Lower leg skin (tissue), 4 donors: ENCODE measurements at regions not wholly inside any gene's neighbourhood (a gene's known extent, or its start where the extent isn't known, plus 50 kb on each side); places are given as distances from the start of the nearest gene placed in this dataset.

Source experiments
- DNase-seq, 2 donors: peaks; one replicate each; pipeline ENCODE4 v3.0.0-alpha.2; 2019; ENCODE audit warnings: low spot score in 2 of 2
- H3K4me3 ChIP-seq: fragments of 200-600 bp; sonication (generic); 2 replicates; pipeline ENCODE4 v1.5.1; 2017; ENCODE audit warnings: mild to moderate bottlenecking, low read depth; ENCODE audit not compliant: poor library complexity, severe bottlenecking
- POLR2A ChIP-seq, 2 donors: fragments of 450-650 bp; IDR thresholded peaks; one replicate each; pipeline ENCODE4 v1.6.1; 2016 to 2017; ENCODE audit warnings: antibody characterized with exemption in 2 of 2, mild to moderate bottlenecking in 1 of 2, moderate library complexity in 1 of 2
- WGBS, 2 donors: methylation state at CpG; one replicate each; pipeline ENCODE4 v1.1.5; 2018; 5-methylcytosine and 5-hydroxymethylcytosine counted together
- intact Hi-C: fragments of 100-400 bp; cut with DNase I; formaldehyde crosslinking; loops from one replicate; pipeline ENCODE4 v1.15.0; 2023; ENCODE audit warnings: low total_unique reads
- TF ChIP-seq, protein P1 (sequence below), 3 donors: fragments of 450-650 bp; IDR thresholded peaks; one replicate each; pipeline ENCODE4 v1.5.1; 2016; ENCODE audit warnings: antibody characterized with exemption in 3 of 3, mild to moderate bottlenecking in 3 of 3, moderate library complexity in 2 of 3

DNA sequence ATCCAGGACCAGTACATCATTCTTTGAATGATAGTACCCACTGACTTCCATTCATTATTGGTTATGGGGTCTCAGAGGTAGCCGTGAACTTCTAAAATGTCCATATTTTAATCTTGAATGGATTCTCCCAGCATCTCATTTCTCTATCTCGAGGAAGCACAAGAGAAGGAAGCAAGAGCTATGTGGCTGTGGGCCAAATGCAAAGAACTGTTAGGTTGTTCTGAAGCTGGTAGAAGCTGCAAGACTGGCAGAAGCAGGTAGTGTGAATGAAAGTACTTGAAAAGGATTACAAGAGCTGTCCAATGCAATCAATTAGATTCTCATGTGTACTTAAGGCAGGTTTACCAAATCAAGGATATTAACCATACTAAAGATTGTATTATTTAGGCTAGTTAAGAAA lies 1131.8 kb downstream of the GRIK2 start:
- intact Hi-C loops: no loop called here

DNA sequence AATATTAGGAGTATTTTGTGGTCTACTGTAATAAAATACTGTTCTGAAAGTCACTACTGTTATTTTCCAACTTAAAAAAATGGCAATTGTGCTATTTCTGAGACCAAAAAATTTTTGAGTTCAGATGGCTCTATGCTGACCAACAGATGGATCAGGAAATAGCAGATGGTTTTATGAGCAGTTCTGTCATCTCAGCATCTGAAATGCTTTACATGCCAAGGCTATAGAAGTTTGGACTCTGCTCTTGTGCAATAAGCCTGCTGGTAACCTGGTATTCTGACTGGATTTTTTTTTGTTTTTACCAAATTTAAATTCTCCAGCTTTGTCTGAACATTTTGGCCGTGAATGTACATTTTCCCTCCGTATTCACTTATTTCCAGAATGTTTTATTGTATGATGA lies 1127.5 kb downstream of the GRIK2 start:
- no peak for TF ChIP-seq POLR2A (IDR thresholded peaks at IDR 0.05)
- intact Hi-C loops: no loop called here
- 55 to 60% methylated on average over 2 of the region's 2 CpGs for WGBS, 2 donors
- H3K4me3 ChIP-seq: no peak overlapping the region
- DNase-seq: no peak

More for the DNA sequence above, 1131.8 kb downstream of the GRIK2 start:
- 73 to 75% methylated on average over 2 of the region's 2 CpGs for WGBS, 2 donors
- no peak overlapping the region for H3K4me3 ChIP-seq
- no peak for DNase-seq
- no peak for TF ChIP-seq POLR2A (IDR thresholded peaks at IDR 0.05)
- TF ChIP-seq, protein P1, sequence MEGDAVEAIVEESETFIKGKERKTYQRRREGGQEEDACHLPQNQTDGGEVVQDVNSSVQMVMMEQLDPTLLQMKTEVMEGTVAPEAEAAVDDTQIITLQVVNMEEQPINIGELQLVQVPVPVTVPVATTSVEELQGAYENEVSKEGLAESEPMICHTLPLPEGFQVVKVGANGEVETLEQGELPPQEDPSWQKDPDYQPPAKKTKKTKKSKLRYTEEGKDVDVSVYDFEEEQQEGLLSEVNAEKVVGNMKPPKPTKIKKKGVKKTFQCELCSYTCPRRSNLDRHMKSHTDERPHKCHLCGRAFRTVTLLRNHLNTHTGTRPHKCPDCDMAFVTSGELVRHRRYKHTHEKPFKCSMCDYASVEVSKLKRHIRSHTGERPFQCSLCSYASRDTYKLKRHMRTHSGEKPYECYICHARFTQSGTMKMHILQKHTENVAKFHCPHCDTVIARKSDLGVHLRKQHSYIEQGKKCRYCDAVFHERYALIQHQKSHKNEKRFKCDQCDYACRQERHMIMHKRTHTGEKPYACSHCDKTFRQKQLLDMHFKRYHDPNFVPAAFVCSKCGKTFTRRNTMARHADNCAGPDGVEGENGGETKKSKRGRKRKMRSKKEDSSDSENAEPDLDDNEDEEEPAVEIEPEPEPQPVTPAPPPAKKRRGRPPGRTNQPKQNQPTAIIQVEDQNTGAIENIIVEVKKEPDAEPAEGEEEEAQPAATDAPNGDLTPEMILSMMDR (IDR thresholded peaks at IDR 0.05): no peak

DNA sequence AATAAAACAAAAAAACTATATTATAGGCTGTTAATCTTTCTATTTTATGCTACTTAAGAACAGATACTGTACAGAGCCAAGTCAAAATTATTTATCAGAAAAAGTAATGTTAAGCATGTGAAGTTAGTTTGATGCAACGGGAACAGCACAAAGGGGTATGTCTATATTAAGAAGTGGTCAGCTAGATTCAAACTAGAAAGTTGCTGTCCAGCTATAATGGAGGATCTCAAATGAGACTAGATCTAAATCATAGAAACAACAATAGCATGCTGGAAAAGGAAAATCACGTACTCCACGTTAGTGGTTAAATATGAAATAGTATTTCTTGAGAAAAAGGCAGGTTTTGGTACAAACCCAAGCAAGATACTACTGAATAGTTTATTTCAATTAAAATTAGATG lies 1124.0 kb downstream of the GRIK2 start:
- intact Hi-C loops: no loop called here
- no peak overlapping the region for H3K4me3 ChIP-seq
- TF ChIP-seq, protein P1 (IDR thresholded peaks at IDR 0.05): no peak
- TF ChIP-seq POLR2A (IDR thresholded peaks at IDR 0.05): no peak
- WGBS, 2 donors: 84 to 89% methylated on average over 3 of the region's 3 CpGs
- DNase-seq: no peak

DNA sequence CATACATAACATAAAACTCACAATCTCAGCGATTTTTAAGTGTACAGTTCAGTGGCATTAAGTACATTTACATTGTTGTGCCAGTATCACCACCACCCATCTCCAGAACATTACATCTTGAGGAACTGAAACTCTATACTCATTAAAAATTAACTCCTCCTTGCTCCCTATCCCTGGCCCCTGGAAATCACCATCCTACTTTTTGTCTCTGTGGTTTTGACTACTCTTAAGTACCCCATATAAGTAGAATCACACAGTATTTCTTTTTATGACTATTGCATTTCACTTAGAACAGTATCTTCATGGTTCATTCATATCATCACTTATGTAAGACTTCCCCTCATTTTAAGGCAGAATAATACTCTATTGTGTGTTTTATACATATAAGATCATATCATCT lies 1108.1 kb downstream of the GRIK2 start:
- no peak for DNase-seq
- H3K4me3 ChIP-seq: no peak overlapping the region
- WGBS, 2 donors: 68 to 79% methylated on average over 1 of the region's 1 CpG
- TF ChIP-seq, protein P1 (IDR thresholded peaks at IDR 0.05): no peak
- no peak for TF ChIP-seq POLR2A (IDR thresholded peaks at IDR 0.05)
- intact Hi-C loops: no loop called here

DNA sequence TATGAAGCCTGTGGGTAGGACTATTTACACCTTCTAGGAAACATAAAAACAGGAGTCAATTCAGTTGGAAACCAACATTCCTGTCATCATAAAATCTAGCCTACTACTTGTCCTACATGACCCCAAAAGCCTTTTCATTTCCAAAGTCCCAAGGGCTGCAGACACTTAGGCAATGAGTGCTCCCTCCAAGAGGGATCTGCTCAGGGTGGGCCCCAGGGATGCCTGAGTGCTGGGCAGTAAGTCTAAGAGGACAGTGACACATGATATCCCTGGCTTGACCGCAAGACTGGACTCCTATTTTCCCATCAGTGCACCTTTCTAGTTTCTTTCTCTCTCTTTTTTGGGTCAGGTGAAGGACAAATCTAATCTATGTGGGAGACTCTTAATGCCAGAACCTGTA lies 1101.3 kb downstream of the GRIK2 start:
- WGBS, 2 donors: 73 to 95% methylated on average over 1 of the region's 1 CpG
- no peak for TF ChIP-seq POLR2A (IDR thresholded peaks at IDR 0.05)
- TF ChIP-seq, protein P1 (IDR thresholded peaks at IDR 0.05): no peak
- no peak overlapping the region for H3K4me3 ChIP-seq
- DNase-seq: no peak
- intact Hi-C loops: no loop called here

DNA sequence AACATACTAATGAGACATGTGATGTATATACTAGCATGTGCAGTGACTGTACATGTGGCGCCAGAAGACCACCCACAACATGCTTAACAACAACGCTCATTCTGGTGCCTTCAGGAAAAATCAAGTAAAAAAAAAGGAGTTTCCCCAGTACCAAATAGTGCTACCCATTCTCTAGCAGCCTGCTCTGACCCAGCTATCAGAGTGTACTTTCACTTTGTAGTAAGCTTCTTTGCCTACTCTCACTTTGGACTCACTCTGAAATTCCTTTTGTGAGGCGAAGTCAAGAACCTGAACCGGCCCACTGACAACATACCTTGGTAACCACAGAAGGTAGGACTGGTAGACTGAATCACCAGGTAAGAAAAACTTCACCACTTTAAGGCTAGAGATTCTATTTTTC lies 1100.0 kb downstream of the GRIK2 start:
- no peak overlapping the region for H3K4me3 ChIP-seq
- no peak for DNase-seq
- intact Hi-C loops: no loop called here
- TF ChIP-seq, protein P1 (IDR thresholded peaks at IDR 0.05): no peak
- no peak for TF ChIP-seq POLR2A (IDR thresholded peaks at IDR 0.05)
- WGBS, 2 donors: 92 to 93% methylated on average over 4 of the region's 4 CpGs
